C4-2B (cell line): ENCODE measurements at regions not wholly inside any gene's neighbourhood (a gene's known extent, or its start where the extent isn't known, plus 50 kb on each side); places are given as distances from the start of the nearest gene placed in this dataset.

ENCODE experiments used
- ZFX ChIP-seq: fragments of 450-650 bp; IDR thresholded peaks from 2 replicates; pipeline ENCODE4 v1.6.1; 2017
- TF ChIP-seq, protein P1 (sequence below): fragments of 450-650 bp; conservative IDR thresholded peaks from 2 replicates; pipeline ENCODE4 v1.5.1; 2017; ENCODE audit warnings: mild to moderate bottlenecking

DNA sequence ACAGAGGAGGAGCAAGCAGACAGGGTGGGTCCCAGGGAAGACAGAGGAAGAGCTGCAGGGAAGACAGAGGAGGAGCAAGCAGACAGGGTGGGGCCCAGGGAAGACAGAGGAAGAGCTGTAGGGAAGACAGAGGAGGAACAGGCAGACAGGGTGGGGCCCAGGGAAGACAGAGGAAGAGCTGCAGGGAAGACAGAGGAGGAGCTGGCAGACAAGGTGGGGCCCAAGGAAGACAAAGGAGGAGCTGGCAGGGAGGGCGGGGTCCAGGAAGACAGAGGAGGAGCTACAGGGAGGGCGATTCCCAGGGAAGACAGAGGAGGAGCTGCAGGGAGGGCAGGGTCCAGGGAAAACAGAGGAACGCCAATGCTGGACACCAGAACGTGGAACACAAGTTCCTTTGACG, 66.5 kb downstream of the PLXNA1 start:
- TF ChIP-seq, protein P1, sequence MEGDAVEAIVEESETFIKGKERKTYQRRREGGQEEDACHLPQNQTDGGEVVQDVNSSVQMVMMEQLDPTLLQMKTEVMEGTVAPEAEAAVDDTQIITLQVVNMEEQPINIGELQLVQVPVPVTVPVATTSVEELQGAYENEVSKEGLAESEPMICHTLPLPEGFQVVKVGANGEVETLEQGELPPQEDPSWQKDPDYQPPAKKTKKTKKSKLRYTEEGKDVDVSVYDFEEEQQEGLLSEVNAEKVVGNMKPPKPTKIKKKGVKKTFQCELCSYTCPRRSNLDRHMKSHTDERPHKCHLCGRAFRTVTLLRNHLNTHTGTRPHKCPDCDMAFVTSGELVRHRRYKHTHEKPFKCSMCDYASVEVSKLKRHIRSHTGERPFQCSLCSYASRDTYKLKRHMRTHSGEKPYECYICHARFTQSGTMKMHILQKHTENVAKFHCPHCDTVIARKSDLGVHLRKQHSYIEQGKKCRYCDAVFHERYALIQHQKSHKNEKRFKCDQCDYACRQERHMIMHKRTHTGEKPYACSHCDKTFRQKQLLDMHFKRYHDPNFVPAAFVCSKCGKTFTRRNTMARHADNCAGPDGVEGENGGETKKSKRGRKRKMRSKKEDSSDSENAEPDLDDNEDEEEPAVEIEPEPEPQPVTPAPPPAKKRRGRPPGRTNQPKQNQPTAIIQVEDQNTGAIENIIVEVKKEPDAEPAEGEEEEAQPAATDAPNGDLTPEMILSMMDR, result no peak
- TF ChIP-seq ZFX, result no peak
